ENCODE measurements at regions not wholly inside any gene's neighbourhood (a gene's known extent, or its start where the extent isn't known, plus 50 kb on each side); places are given as distances from the start of the nearest gene placed in this dataset.

GRCh38 chr4:66899422-66900065 is 645.8 kb downstream of the CENPC start:
- H3K4me3 ChIP-seq (ENCODE audit: low read length): no peak overlapping the region
- no peak for TF ChIP-seq CTCF (conservative IDR thresholded peaks at IDR 0.05; ENCODE audit: low read depth, low read length)

GRCh38 chr4:66893807-66894206 is 651.5 kb downstream of the CENPC start:
- TF ChIP-seq CTCF (conservative IDR thresholded peaks at IDR 0.05; ENCODE audit: low read depth, low read length): no peak
- DNase-seq (ENCODE audit: low read depth): no peak
- H3K4me3 ChIP-seq (ENCODE audit: low read length): no peak overlapping the region

More at GRCh38 chr4:66899422-66900065, 645.8 kb downstream of the CENPC start:
- no peak for DNase-seq (ENCODE audit: low read depth)

- DNase-seq (ENCODE audit: low read depth): no peak
- no peak for TF ChIP-seq CTCF (conservative IDR thresholded peaks at IDR 0.05; ENCODE audit: low read depth, low read length)
- H3K4me3 ChIP-seq (ENCODE audit: low read length): no peak overlapping the region
Measured at GRCh38 chr4:66887061-66887460, 658.2 kb downstream of the CENPC start.

GRCh38 chr4:66885501-66886165 is 659.7 kb downstream of the CENPC start:
- H3K4me3 ChIP-seq (ENCODE audit: low read length): no peak overlapping the region
- no peak for TF ChIP-seq CTCF (conservative IDR thresholded peaks at IDR 0.05; ENCODE audit: low read depth, low read length)
- DNase-seq (ENCODE audit: low read depth): no peak

- H3K4me3 ChIP-seq (ENCODE audit: low read length): no peak overlapping the region
- TF ChIP-seq CTCF (conservative IDR thresholded peaks at IDR 0.05; ENCODE audit: low read depth, low read length): no peak
- DNase-seq (ENCODE audit: low read depth): no peak
Measured at GRCh38 chr4:66876946-66877345, 668.4 kb downstream of the CENPC start.

GRCh38 chr4:66872661-66873060 is 672.6 kb downstream of the CENPC start:
- TF ChIP-seq CTCF (conservative IDR thresholded peaks at IDR 0.05; ENCODE audit: low read depth, low read length): no peak
- DNase-seq (ENCODE audit: low read depth): no peak
- H3K4me3 ChIP-seq (ENCODE audit: low read length): no peak overlapping the region

GRCh38 chr4:66863481-66863880 is 681.8 kb downstream of the CENPC start:
- no peak for TF ChIP-seq CTCF (conservative IDR thresholded peaks at IDR 0.05; ENCODE audit: low read depth, low read length)
- no peak overlapping the region for H3K4me3 ChIP-seq (ENCODE audit: low read length)
- no peak for DNase-seq (ENCODE audit: low read depth)

All from retinal pigment epithelial cell (primary cell).